ENCODE measurements at regions not wholly inside any gene's neighbourhood (a gene's known extent, or its start where the extent isn't known, plus 50 kb on each side); places are given as distances from the start of the nearest gene placed in this dataset.

- Histone ChIP-seq H3K4me1 (ENCODE audit: insufficient read depth) (no peaks in the 10 kb centered on the region), H3K36me3 (replicated peaks; ENCODE audit: insufficient read depth, low read depth) (no peaks in the 10 kb centered on the region), H3K27me3 (no peaks in the 10 kb centered on the region), H3K4me3 (no peak overlapping the region), H3K4me2 (no peak overlapping the region), H3K27ac (no peak overlapping the region), H3K79me2 (no peaks in the 10 kb centered on the region), H2AFZ (no peak overlapping the region), H3K9me3 (ENCODE audit: low read depth) (no peaks in the 10 kb centered on the region), H3K9me2 (replicated peaks; ENCODE audit: insufficient read depth) (no peaks in the 10 kb centered on the region), H4K20me1 (ENCODE audit: insufficient read depth, poor library complexity, severe bottlenecking) (no peaks in the 10 kb centered on the region)
- no peak for DNase-seq (ENCODE audit: low spot score)
- TF ChIP-seq CTCF (IDR thresholded peaks at IDR 0.05; ENCODE audit: poor library complexity) (no peak), EZH2 (IDR thresholded peaks at IDR 0.05; ENCODE audit: borderline replicate concordance) (no peak), EZH2phosphoT487 (IDR thresholded peaks at IDR 0.05; ENCODE audit: low read depth, severe bottlenecking, unreplicated experiment) (no peak)
- WGBS (ENCODE audit: low lambda C conversion rate, missing lambda C conversion rate) = 95% methylated on average over 2 of the region's 2 CpGs
Observed at GRCh38 chr6:139784222-139784769, 409.8 kb upstream of the CITED2 start.

DNA sequence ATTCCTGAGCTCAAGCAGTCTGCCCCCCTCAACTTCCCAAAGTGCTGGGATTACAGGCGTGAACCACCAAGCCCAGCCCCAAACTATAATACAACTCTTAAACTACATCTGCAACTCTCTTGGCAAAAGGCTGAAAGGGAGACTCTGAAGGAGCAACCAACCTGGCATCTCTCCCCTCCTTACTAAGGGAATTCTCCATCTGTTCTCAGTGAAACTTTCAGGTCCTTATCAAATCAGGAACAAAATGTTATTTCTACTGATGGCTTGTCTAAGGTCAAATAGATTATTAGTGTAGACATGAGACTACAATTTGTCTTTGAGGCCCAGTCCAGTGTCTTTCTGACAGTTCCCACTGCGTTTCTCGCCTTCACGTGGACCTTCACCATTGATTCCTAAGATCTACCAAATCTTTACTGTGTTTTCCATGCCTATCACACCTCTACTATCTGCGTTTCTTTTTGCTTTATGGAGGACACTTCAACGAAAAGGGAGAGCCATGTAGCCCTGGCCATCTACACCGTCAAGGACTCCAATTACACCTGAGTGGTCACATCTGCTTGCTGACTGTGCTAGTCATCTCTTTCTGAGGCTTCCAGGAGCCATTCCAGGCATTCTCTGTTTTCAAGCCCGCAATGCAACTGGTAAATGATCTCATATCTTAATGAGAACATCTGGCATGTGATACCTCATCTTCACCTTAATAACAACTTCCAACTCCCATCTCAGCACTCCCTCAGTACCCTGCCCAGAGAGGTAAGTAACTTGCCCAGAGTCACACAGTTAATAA, 405.7 kb upstream of the CITED2 start:
- Histone ChIP-seq H3K4me1 (ENCODE audit: insufficient read depth) (peaks cover 12% of the 10 kb centered on the region), H2AFZ (no peak overlapping the region), H3K27ac (no peak overlapping the region), H3K27me3 (no peaks in the 10 kb centered on the region), H3K4me3 (no peak overlapping the region), H3K4me2 (no peak overlapping the region), H3K79me2 (no peaks in the 10 kb centered on the region), H3K9me3 (ENCODE audit: low read depth) (no peaks in the 10 kb centered on the region), H3K9me2 (replicated peaks; ENCODE audit: insufficient read depth) (no peaks in the 10 kb centered on the region), H3K36me3 (replicated peaks; ENCODE audit: insufficient read depth, low read depth) (no peaks in the 10 kb centered on the region), H4K20me1 (ENCODE audit: insufficient read depth, poor library complexity, severe bottlenecking) (no peaks in the 10 kb centered on the region)
- no peak for TF ChIP-seq EZH2 (IDR thresholded peaks at IDR 0.05; ENCODE audit: borderline replicate concordance)
- TF ChIP-seq EZH2phosphoT487 (IDR thresholded peaks at IDR 0.05; ENCODE audit: low read depth, severe bottlenecking, unreplicated experiment) = no peak
- no peak for TF ChIP-seq CTCF (IDR thresholded peaks at IDR 0.05; ENCODE audit: poor library complexity)
- 88% methylated on average over 8 of the region's 8 CpGs for WGBS (ENCODE audit: low lambda C conversion rate, missing lambda C conversion rate)
- DNase-seq (ENCODE audit: low spot score) = no peak

- Histone ChIP-seq H4K20me1 (ENCODE audit: insufficient read depth, poor library complexity, severe bottlenecking) (no peaks in the 10 kb centered on the region), H3K79me2 (no peaks in the 10 kb centered on the region), H3K27me3 (no peaks in the 10 kb centered on the region), H3K9me2 (replicated peaks; ENCODE audit: insufficient read depth) (no peaks in the 10 kb centered on the region), H3K27ac (no peak overlapping the region), H3K36me3 (replicated peaks; ENCODE audit: insufficient read depth, low read depth) (no peaks in the 10 kb centered on the region), H2AFZ (no peak overlapping the region), H3K4me2 (no peak overlapping the region), H3K9me3 (ENCODE audit: low read depth) (no peaks in the 10 kb centered on the region), H3K4me3 (no peak overlapping the region), H3K4me1 (ENCODE audit: insufficient read depth) (peaks cover 12% of the 10 kb centered on the region)
- TF ChIP-seq CTCF (IDR thresholded peaks at IDR 0.05; ENCODE audit: poor library complexity) (no peak), EZH2phosphoT487 (IDR thresholded peaks at IDR 0.05; ENCODE audit: low read depth, severe bottlenecking, unreplicated experiment) (no peak), EZH2 (IDR thresholded peaks at IDR 0.05; ENCODE audit: borderline replicate concordance) (no peak)
- 58% methylated on average over 5 of the region's 5 CpGs for WGBS (ENCODE audit: low lambda C conversion rate, missing lambda C conversion rate)
- DNase-seq (ENCODE audit: low spot score) = no peak
Observed at GRCh38 chr6:139778688-139779087, 404.2 kb upstream of the CITED2 start.

Measured in hepatocyte (in vitro differentiated cells).